SU-DHL-6 (cell line): ENCODE measurements at regions not wholly inside any gene's neighbourhood (a gene's known extent, or its start where the extent isn't known, plus 50 kb on each side); places are given as distances from the start of the nearest gene placed in this dataset.

ENCODE experiments used
- H2AFZ ChIP-seq: fragments of 200-600 bp; sonication (generic); 2 replicates; pipeline ENCODE4 v1.6.1; 2014; ENCODE audit warnings: low read depth, mild to moderate bottlenecking, moderate library complexity, mixed read lengths, antibody characterized with exemption, low read length; ENCODE audit not compliant: severe bottlenecking
- H3F3A ChIP-seq: fragments of 200-600 bp; shearing (Covaris generic); 2 replicates; pipeline ENCODE4 v1.6.0; 2016; ENCODE audit warnings: antibody characterized with exemption, mild to moderate bottlenecking; ENCODE audit not compliant: insufficient read depth
- H3K27ac ChIP-seq: fragments of 200-600 bp; sonication (generic); 2 replicates; pipeline ENCODE4 v1.5.1; 2016; ENCODE audit warnings: low read depth, mild to moderate bottlenecking, low read length, moderate library complexity, mixed read lengths
- H3K27me3 ChIP-seq: fragments of 200-600 bp; sonication (generic), shearing (Covaris generic); 2 replicates; pipeline ENCODE4 v1.6.0; 2014; ENCODE audit warnings: mild to moderate bottlenecking, low read length
- H3K36me3 ChIP-seq: fragments of 200-600 bp; sonication (generic); 2 replicates; pipeline ENCODE4 v1.6.1; 2014; ENCODE audit warnings: mild to moderate bottlenecking, low read length, mixed read lengths
- H3K4me2 ChIP-seq: fragments of 300-600, 200-600 bp; shearing (Covaris generic), sonication (generic); 2 replicates; pipeline ENCODE4 v1.6.0; 2014; ENCODE audit warnings: low read length, low read depth, mild to moderate bottlenecking; ENCODE audit not compliant: poor library complexity, severe bottlenecking
- H3K4me3 ChIP-seq: fragments of 200-600 bp; sonication (generic); 2 replicates; pipeline ENCODE4 v1.5.1; 2014; ENCODE audit warnings: antibody characterized with exemption, low read length, mild to moderate bottlenecking, mixed read lengths; ENCODE audit not compliant: insufficient read depth, poor library complexity, severe bottlenecking
- H3K79me2 ChIP-seq: fragments of 200-600 bp; sonication (generic); 2 replicates; pipeline ENCODE4 v1.6.1; 2014; ENCODE audit warnings: mild to moderate bottlenecking, low read length, moderate library complexity; ENCODE audit not compliant: insufficient read depth
- H3K9ac ChIP-seq: fragments of 200-600 bp; sonication (generic); 2 replicates; pipeline ENCODE4 v1.7.0; 2014; ENCODE audit warnings: mild to moderate bottlenecking, low read length
- H3K9me2 ChIP-seq: fragments of 200-600 bp; sonication (generic); replicated peaks from 2 replicates; pipeline ENCODE4 v1.6.1; 2014; ENCODE audit warnings: low read length; ENCODE audit not compliant: insufficient read depth
- H3K9me3 ChIP-seq: fragments of 200-600 bp; sonication (generic); 2 replicates; pipeline ENCODE4 v1.6.1; 2014; ENCODE audit warnings: low read length, mixed read lengths; ENCODE audit not compliant: insufficient read depth
- H4K20me1 ChIP-seq: fragments of 200-600 bp; sonication (generic); 2 replicates; pipeline ENCODE4 v1.6.1; 2014; ENCODE audit warnings: low read depth, mild to moderate bottlenecking, antibody characterized with exemption, low read length, moderate library complexity, mixed read lengths
- EZH2phosphoT487 ChIP-seq: fragments of 200-600 bp; sonication (generic), shearing (Covaris generic); conservative IDR thresholded peaks from 2 replicates; pipeline ENCODE4 v1.6.1; 2018; ENCODE audit warnings: mild to moderate bottlenecking, antibody characterized with exemption, low read length, moderate library complexity, mixed read lengths
- TF ChIP-seq, protein P1 (sequence below): fragments of 200-600 bp; sonication (generic); IDR thresholded peaks from one replicate; pipeline ENCODE4 v1.5.1; 2017; ENCODE audit warnings: antibody characterized with exemption, mild to moderate bottlenecking, low read length, moderate library complexity; ENCODE audit not compliant: insufficient read depth, poor library complexity, severe bottlenecking

DNA sequence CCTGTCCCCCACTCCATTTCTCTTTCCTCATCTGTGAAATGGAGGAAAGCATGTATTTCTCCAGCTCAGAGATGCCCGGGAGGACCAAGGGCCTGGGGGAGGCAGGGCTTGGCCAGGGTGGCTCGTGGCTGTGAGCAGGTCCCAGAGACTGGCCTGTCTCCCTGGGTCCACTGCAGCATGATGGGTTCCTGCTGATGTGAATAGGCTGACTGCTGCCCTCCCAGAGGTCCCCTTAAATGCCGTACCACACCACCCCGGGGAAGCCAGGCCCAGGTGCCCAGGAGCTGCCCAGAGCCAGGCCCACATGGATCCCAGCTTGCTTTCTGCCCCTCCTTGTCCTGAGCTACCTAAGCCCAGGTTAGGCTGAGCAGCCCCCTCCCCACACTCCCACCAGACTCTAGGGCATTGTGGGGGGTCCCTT lies 158.2 kb upstream of the C14orf180 start:
- Histone ChIP-seq H3K79me2 (no peaks in the 10 kb centered on the region), H3K9me2 (no peaks in the 10 kb centered on the region), H3K27ac (no peak overlapping the region), H4K20me1 (no peaks in the 10 kb centered on the region), H3K27me3 (no peaks in the 10 kb centered on the region), H3K9ac (no peak overlapping the region), H3K4me2 (no peak overlapping the region), H3K36me3 (no peaks in the 10 kb centered on the region), H3K4me3 (no peak overlapping the region), H3F3A (no peaks in the 10 kb centered on the region), H2AFZ (no peak overlapping the region), H3K9me3 (no peaks in the 10 kb centered on the region)
- TF ChIP-seq, protein P1, sequence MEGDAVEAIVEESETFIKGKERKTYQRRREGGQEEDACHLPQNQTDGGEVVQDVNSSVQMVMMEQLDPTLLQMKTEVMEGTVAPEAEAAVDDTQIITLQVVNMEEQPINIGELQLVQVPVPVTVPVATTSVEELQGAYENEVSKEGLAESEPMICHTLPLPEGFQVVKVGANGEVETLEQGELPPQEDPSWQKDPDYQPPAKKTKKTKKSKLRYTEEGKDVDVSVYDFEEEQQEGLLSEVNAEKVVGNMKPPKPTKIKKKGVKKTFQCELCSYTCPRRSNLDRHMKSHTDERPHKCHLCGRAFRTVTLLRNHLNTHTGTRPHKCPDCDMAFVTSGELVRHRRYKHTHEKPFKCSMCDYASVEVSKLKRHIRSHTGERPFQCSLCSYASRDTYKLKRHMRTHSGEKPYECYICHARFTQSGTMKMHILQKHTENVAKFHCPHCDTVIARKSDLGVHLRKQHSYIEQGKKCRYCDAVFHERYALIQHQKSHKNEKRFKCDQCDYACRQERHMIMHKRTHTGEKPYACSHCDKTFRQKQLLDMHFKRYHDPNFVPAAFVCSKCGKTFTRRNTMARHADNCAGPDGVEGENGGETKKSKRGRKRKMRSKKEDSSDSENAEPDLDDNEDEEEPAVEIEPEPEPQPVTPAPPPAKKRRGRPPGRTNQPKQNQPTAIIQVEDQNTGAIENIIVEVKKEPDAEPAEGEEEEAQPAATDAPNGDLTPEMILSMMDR: no peak
- TF ChIP-seq EZH2phosphoT487: no peak

- Histone ChIP-seq H3K9me3 (no peaks in the 10 kb centered on the region), H3K9me2 (no peaks in the 10 kb centered on the region), H2AFZ (no peak overlapping the region), H4K20me1 (no peaks in the 10 kb centered on the region), H3K27me3 (no peaks in the 10 kb centered on the region), H3F3A (no peaks in the 10 kb centered on the region), H3K4me3 (no peak overlapping the region), H3K9ac (no peak overlapping the region), H3K27ac (no peak overlapping the region), H3K79me2 (no peaks in the 10 kb centered on the region), H3K36me3 (no peaks in the 10 kb centered on the region), H3K4me2 (no peak overlapping the region)
- TF ChIP-seq EZH2phosphoT487: no peak
- TF ChIP-seq, protein P1: no peak
Measured at GRCh38 chr14:104421892-104422828, 157.4 kb upstream of the C14orf180 start.

- Histone ChIP-seq H4K20me1 (no peaks in the 10 kb centered on the region), H3K9me2 (no peaks in the 10 kb centered on the region), H3K36me3 (no peaks in the 10 kb centered on the region), H3K4me3 (no peak overlapping the region), H3K27me3 (no peaks in the 10 kb centered on the region), H2AFZ (no peak overlapping the region), H3F3A (no peaks in the 10 kb centered on the region), H3K27ac (no peak overlapping the region), H3K9ac (no peak overlapping the region), H3K79me2 (no peaks in the 10 kb centered on the region), H3K4me2 (no peak overlapping the region), H3K9me3 (no peaks in the 10 kb centered on the region)
- TF ChIP-seq, protein P1: no peak
- TF ChIP-seq EZH2phosphoT487: no peak
Measured at GRCh38 chr14:104422837-104423681, 156.5 kb upstream of the C14orf180 start.
